ENCODE measurements at regions not wholly inside any gene's neighbourhood (a gene's known extent, or its start where the extent isn't known, plus 50 kb on each side); places are given as distances from the start of the nearest gene placed in this dataset.
"Not testable (repeated sequence)": the region's sequence is repeated elsewhere in the genome, so short reads cannot be mapped to it uniquely, and the experiment has no call there.

GRCh38 chr2:90047776-90048175 lies 1356.3 kb downstream of the RPIA start:
- H3K9ac ChIP-seq (ENCODE audit: insufficient read depth, low read length, poor library complexity, severe bottlenecking); H3K9me3 ChIP-seq (replicated peaks in 1 of 2; ENCODE audit: control insufficient read depth in 1 of 2, insufficient read depth in 1 of 2, low read length in 2 of 2); H2AFZ ChIP-seq (ENCODE audit: insufficient read depth, low read depth, low read length, poor library complexity, severe bottlenecking); H3K4me1 ChIP-seq (ENCODE audit: control insufficient read depth in 1 of 2, insufficient read depth in 2 of 2, low read length in 2 of 2); H3K27ac ChIP-seq (ENCODE audit: low read depth in 1 of 2, low read length in 2 of 2); H3K9me3 Mint-ChIP-seq; intact Hi-C loops (cut with micrococcal nuclease); H3K27ac Mint-ChIP-seq; DNase-seq; H4K20me1 ChIP-seq (ENCODE audit: insufficient read depth, low read length); H3K4me1 Mint-ChIP-seq; H3K4me3 Mint-ChIP-seq; H3K36me3 Mint-ChIP-seq; H3K4me2 ChIP-seq (replicated peaks; ENCODE audit: extremely low read depth, low read length, poor library complexity, severe bottlenecking); H3K27me3 ChIP-seq (ENCODE audit: control insufficient read depth in 2 of 2, insufficient read depth in 2 of 2, low read length in 2 of 2); H3K79me2 ChIP-seq (ENCODE audit: insufficient read depth, low read length); H3K36me3 ChIP-seq (replicated peaks in 1 of 2; ENCODE audit: control insufficient read depth in 1 of 2, insufficient read depth in 2 of 2, low read length in 2 of 2); H3K4me3 ChIP-seq (replicated peaks in 1 of 3; ENCODE audit: low read depth in 2 of 3, low read length in 3 of 3): not testable (repeated sequence)
- H3K27me3 Mint-ChIP-seq (ENCODE audit: low read depth in 3 of 3): peaks cover 3 to 10% (median 6%) of the 10 kb centered on the region in 3 donors
- WGBS (ENCODE audit: insufficient coverage): no CpG with 5 or more reads among the region's 1 CpG

- H3K4me2 ChIP-seq (replicated peaks; ENCODE audit: extremely low read depth, low read length, poor library complexity, severe bottlenecking); H3K79me2 ChIP-seq (ENCODE audit: insufficient read depth, low read length); H3K27ac Mint-ChIP-seq; H3K9me3 ChIP-seq (replicated peaks in 1 of 2; ENCODE audit: control insufficient read depth in 1 of 2, insufficient read depth in 1 of 2, low read length in 2 of 2); H3K9ac ChIP-seq (ENCODE audit: insufficient read depth, low read length, poor library complexity, severe bottlenecking); H3K27me3 ChIP-seq (ENCODE audit: control insufficient read depth in 2 of 2, insufficient read depth in 2 of 2, low read length in 2 of 2); intact Hi-C loops (cut with micrococcal nuclease); DNase-seq; H3K27me3 Mint-ChIP-seq (ENCODE audit: low read depth in 3 of 3); H4K20me1 ChIP-seq (ENCODE audit: insufficient read depth, low read length); H3K4me3 Mint-ChIP-seq; H3K9me3 Mint-ChIP-seq; H3K36me3 Mint-ChIP-seq; H3K36me3 ChIP-seq (replicated peaks in 1 of 2; ENCODE audit: control insufficient read depth in 1 of 2, insufficient read depth in 2 of 2, low read length in 2 of 2); H3K4me3 ChIP-seq (replicated peaks in 1 of 3; ENCODE audit: low read depth in 2 of 3, low read length in 3 of 3); H3K4me1 Mint-ChIP-seq; H3K27ac ChIP-seq (ENCODE audit: low read depth in 1 of 2, low read length in 2 of 2); H3K4me1 ChIP-seq (ENCODE audit: control insufficient read depth in 1 of 2, insufficient read depth in 2 of 2, low read length in 2 of 2); H2AFZ ChIP-seq (ENCODE audit: insufficient read depth, low read depth, low read length, poor library complexity, severe bottlenecking): not testable (repeated sequence)
Measured at GRCh38 chr2:90052113-90052631, 1360.7 kb downstream of the RPIA start.

DNA sequence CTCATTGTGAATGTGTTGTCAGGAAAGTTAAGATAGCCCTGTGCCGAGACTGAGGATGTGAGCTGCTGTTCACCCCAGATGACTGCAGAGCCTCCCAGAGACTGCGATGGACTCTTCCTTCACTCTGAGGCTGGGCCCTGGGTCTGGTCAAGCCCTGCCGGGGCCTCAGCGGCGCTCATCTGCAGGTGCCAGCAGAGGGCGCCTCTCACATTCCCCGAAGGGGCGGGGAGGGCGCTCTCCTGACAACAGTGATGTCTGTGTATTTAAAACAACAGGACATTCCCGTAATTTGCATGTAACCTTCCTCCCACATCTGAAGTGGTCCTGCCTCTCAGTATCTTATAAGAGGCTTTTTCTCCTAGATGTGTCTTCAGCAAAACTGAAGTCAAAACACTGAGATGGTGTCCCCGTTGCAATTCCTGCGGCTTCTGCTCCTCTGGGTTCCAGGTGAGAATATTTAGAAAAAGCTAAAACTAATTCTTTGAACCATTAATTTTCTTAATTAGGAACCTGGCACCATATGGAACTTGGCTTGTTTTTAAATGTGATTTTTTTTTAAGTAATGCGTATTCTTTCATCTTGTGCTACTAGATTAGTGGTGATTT lies 1377.9 kb downstream of the RPIA start:
- Mint-ChIP-seq H3K9me3 (no peaks in the 10 kb centered on the region), H3K4me1 (no peaks in the 10 kb centered on the region), H3K36me3 (no peaks in the 10 kb centered on the region), H3K27me3 (ENCODE audit: low read depth in 3 of 3) (peaks cover 0 to 5% (median 1%) of the 10 kb centered on the region in 3 donors), H3K27ac (no peak overlapping the region), H3K4me3 (no peak overlapping the region)
- Histone ChIP-seq H2AFZ (ENCODE audit: insufficient read depth, low read depth, low read length, poor library complexity, severe bottlenecking) (no peak overlapping the region), H3K9ac (ENCODE audit: insufficient read depth, low read length, poor library complexity, severe bottlenecking) (no peak overlapping the region), H3K4me2 (replicated peaks; ENCODE audit: extremely low read depth, low read length, poor library complexity, severe bottlenecking) (no peak overlapping the region), H3K27me3 (ENCODE audit: control insufficient read depth in 2 of 2, insufficient read depth in 2 of 2, low read length in 2 of 2) (no peaks in the 10 kb centered on the region), H3K4me1 (ENCODE audit: control insufficient read depth in 1 of 2, insufficient read depth in 2 of 2, low read length in 2 of 2) (no peaks in the 10 kb centered on the region), H3K79me2 (ENCODE audit: insufficient read depth, low read length) (no peaks in the 10 kb centered on the region), H3K4me3 (replicated peaks in 1 of 3; ENCODE audit: low read depth in 2 of 3, low read length in 3 of 3) (no peak overlapping the region), H3K9me3 (replicated peaks in 1 of 2; ENCODE audit: control insufficient read depth in 1 of 2, insufficient read depth in 1 of 2, low read length in 2 of 2) (no peaks in the 10 kb centered on the region), H3K36me3 (replicated peaks in 1 of 2; ENCODE audit: control insufficient read depth in 1 of 2, insufficient read depth in 2 of 2, low read length in 2 of 2) (no peaks in the 10 kb centered on the region), H3K27ac (ENCODE audit: low read depth in 1 of 2, low read length in 2 of 2) (no peak overlapping the region), H4K20me1 (ENCODE audit: insufficient read depth, low read length) (no peaks in the 10 kb centered on the region)
- 41% methylated on average over 5 of the region's 13 CpGs for WGBS (ENCODE audit: insufficient coverage)
- intact Hi-C loops (cut with micrococcal nuclease): no loop called here
- peak; percentile 72 for TF ChIP-seq CTCF (IDR thresholded peaks at IDR 0.05)
- peak in 1 of 3 donors; percentile 8 for DNase-seq

Measured in CD14-positive monocyte (primary cell).